Panc1 (cell line): ENCODE measurements at regions not wholly inside any gene's neighbourhood (a gene's known extent, or its start where the extent isn't known, plus 50 kb on each side); places are given as distances from the start of the nearest gene placed in this dataset.

Experiments
- ATAC-seq: fragments of 200-7000 bp; cut with Tn5 transposase; 2 replicates; pipeline ENCODE4 v1.9.1; 2020; ENCODE audit warnings: mild to moderate bottlenecking, moderate library complexity
- BruUV-seq: library from RNA; stranded (reverse); fragments of 400-500 nt; replicated peaks from 2 replicates; lab custom pipeline; 2021; lab: Mats Ljungman, UMichigan
- CTCF ChIA-PET: fragments of 300-600 bp; sonication (Branson Sonifier 250); formaldehyde crosslinking; loops from one replicate; lab custom pipeline; 2022; ENCODE audit warnings: antibody characterized with exemption; lab: Charles Lee
- POLR2A ChIA-PET: fragments of 300-600 bp; sonication (Branson Sonifier 250); formaldehyde crosslinking; loops from one replicate; lab custom pipeline; 2022; ENCODE audit warnings: antibody characterized with exemption; lab: Charles Lee
- DNase-seq: peaks from one replicate; pipeline ENCODE4 v3.0.0-alpha.2; 2010; ENCODE audit warnings: low read depth, low spot score
- H3K27ac ChIP-seq: 2 replicates; pipeline ENCODE4 v1.5.1; 2011; ENCODE audit warnings: mild to moderate bottlenecking, low read length, inconsistent platforms
- H3K27me3 ChIP-seq: fragments of 200-500 bp; sonication (Bioruptor generic); 2 replicates; pipeline ENCODE4 v1.6.0; 2014; ENCODE audit warnings: low read length, inconsistent platforms; ENCODE audit not compliant: control insufficient read depth, insufficient read depth
- H3K36me3 ChIP-seq: fragments of 200-500 bp; sonication (Bioruptor generic); 2 replicates; pipeline ENCODE4 v1.5.1; 2014; ENCODE audit warnings: inconsistent platforms, mild to moderate bottlenecking, low read length, moderate library complexity; ENCODE audit not compliant: control insufficient read depth, insufficient read depth
- H3K4me1 ChIP-seq: 2 replicates; pipeline ENCODE4 v1.5.1; 2011; ENCODE audit warnings: inconsistent platforms, mild to moderate bottlenecking, low read length, moderate library complexity; ENCODE audit not compliant: control insufficient read depth, insufficient read depth
- H3K4me3 ChIP-seq, 2 experiments: 2 replicates each; pipeline ENCODE4 v1.5.1; 2011 to 2012; ENCODE audit warnings: low read depth in 2 of 2, low read length in 2 of 2, mild to moderate bottlenecking in 2 of 2, inconsistent platforms in 1 of 2, moderate library complexity in 1 of 2
- H3K9me3 ChIP-seq: fragments of 200-500 bp; sonication (Bioruptor generic); 2 replicates; pipeline ENCODE4 v1.5.1; 2014; ENCODE audit warnings: low read depth, mild to moderate bottlenecking, inconsistent platforms, low read length, moderate library complexity; ENCODE audit not compliant: control insufficient read depth, insufficient read depth
- POLR2AphosphoS5 ChIP-seq: IDR thresholded peaks from 2 replicates; pipeline ENCODE4 v1.6.1; 2012; ENCODE audit warnings: mild to moderate bottlenecking, low read depth, low read length, moderate library complexity
- SIN3A ChIP-seq: IDR thresholded peaks from 2 replicates; pipeline ENCODE4 v1.6.1; 2012; ENCODE audit warnings: low read depth, mild to moderate bottlenecking, low read length, moderate library complexity, borderline replicate concordance; ENCODE audit not compliant: insufficient read depth
- TCF7L2 ChIP-seq: IDR thresholded peaks from 2 replicates; pipeline ENCODE4 v1.6.1; 2011; ENCODE audit warnings: mild to moderate bottlenecking, low read depth, low read length, inconsistent platforms
- in situ Hi-C: cut with HindIII; loops from 2 replicates; pipeline ENCODE4 v1.10.0; 2016; ENCODE audit warnings: low sequenced_read_pairs, low pct_unique_long_range_greater_than_20kb
- intact Hi-C: fragments of 100-400 bp; cut with micrococcal nuclease; formaldehyde crosslinking; loops from one replicate; pipeline ENCODE4 v1.10.0; 2022; ENCODE audit not compliant: unreplicated experiment
- TF ChIP-seq, protein P1 (sequence below): fragments of 450-650 bp; IDR thresholded peaks from 2 replicates; pipeline ENCODE4 v1.5.1; 2017; ENCODE audit warnings: mild to moderate bottlenecking
- TF ChIP-seq, protein P2 (sequence below), 2 experiments: IDR thresholded peaks; 2 replicates each; pipeline ENCODE4 v1.6.1; 2011 to 2012; ENCODE audit warnings: low read depth in 2 of 2, control low read depth in 1 of 2, low read length in 1 of 2, mild to moderate bottlenecking in 1 of 2, moderate library complexity in 1 of 2; ENCODE audit not compliant: insufficient read depth in 1 of 2

DNA sequence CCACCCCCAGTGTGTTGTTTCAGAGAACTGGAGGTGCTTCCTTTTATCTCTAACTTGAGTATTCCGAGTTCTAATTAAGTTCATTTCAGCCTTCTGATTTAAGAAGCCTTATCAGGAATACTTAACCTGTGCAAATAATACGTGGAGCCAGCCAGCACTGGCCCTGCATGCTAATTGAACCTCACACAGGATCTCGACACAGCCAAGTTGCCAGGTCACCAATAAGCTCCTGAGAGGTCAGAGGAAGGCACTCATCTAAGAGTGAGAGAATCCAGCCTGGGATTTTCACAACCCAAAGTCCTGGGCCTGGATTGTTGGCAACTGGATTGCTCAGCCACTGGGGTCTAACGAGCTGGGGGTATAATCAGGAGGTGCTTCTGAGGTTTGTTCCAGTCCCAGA, 157.7 kb upstream of the LRFN2 start:
- DNase-seq (no peak), ATAC-seq (no peak)
- H3K4me3 ChIP-seq: no peak overlapping the region
- H3K9me3 ChIP-seq: no peaks in the 10 kb centered on the region
- peaks cover 5% of the 10 kb centered on the region; the same call in 1 of the 2 replicates for H3K27me3 ChIP-seq
- in situ Hi-C loops: no loop called here
- intact Hi-C loops: no loop called here
- TF ChIP-seq POLR2AphosphoS5 (no peak), SIN3A (no peak), TCF7L2 (no peak)
- TF ChIP-seq, protein P1, sequence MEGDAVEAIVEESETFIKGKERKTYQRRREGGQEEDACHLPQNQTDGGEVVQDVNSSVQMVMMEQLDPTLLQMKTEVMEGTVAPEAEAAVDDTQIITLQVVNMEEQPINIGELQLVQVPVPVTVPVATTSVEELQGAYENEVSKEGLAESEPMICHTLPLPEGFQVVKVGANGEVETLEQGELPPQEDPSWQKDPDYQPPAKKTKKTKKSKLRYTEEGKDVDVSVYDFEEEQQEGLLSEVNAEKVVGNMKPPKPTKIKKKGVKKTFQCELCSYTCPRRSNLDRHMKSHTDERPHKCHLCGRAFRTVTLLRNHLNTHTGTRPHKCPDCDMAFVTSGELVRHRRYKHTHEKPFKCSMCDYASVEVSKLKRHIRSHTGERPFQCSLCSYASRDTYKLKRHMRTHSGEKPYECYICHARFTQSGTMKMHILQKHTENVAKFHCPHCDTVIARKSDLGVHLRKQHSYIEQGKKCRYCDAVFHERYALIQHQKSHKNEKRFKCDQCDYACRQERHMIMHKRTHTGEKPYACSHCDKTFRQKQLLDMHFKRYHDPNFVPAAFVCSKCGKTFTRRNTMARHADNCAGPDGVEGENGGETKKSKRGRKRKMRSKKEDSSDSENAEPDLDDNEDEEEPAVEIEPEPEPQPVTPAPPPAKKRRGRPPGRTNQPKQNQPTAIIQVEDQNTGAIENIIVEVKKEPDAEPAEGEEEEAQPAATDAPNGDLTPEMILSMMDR: no peak
- TF ChIP-seq, protein P2, sequence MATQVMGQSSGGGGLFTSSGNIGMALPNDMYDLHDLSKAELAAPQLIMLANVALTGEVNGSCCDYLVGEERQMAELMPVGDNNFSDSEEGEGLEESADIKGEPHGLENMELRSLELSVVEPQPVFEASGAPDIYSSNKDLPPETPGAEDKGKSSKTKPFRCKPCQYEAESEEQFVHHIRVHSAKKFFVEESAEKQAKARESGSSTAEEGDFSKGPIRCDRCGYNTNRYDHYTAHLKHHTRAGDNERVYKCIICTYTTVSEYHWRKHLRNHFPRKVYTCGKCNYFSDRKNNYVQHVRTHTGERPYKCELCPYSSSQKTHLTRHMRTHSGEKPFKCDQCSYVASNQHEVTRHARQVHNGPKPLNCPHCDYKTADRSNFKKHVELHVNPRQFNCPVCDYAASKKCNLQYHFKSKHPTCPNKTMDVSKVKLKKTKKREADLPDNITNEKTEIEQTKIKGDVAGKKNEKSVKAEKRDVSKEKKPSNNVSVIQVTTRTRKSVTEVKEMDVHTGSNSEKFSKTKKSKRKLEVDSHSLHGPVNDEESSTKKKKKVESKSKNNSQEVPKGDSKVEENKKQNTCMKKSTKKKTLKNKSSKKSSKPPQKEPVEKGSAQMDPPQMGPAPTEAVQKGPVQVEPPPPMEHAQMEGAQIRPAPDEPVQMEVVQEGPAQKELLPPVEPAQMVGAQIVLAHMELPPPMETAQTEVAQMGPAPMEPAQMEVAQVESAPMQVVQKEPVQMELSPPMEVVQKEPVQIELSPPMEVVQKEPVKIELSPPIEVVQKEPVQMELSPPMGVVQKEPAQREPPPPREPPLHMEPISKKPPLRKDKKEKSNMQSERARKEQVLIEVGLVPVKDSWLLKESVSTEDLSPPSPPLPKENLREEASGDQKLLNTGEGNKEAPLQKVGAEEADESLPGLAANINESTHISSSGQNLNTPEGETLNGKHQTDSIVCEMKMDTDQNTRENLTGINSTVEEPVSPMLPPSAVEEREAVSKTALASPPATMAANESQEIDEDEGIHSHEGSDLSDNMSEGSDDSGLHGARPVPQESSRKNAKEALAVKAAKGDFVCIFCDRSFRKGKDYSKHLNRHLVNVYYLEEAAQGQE (IDR thresholded peaks at IDR 0.05; ENCODE audit: insufficient read depth in 1 of 2, low read depth in 2 of 2, low read length in 1 of 2): no peak
- H3K27ac ChIP-seq: no peak overlapping the region
- CTCF ChIA-PET: no interaction called here
- no peaks in the 10 kb centered on the region for H3K36me3 ChIP-seq
- no peaks in the 10 kb centered on the region for H3K4me1 ChIP-seq
- no TSS peak for BruUV-seq
- POLR2A ChIA-PET: no interaction called here

DNA sequence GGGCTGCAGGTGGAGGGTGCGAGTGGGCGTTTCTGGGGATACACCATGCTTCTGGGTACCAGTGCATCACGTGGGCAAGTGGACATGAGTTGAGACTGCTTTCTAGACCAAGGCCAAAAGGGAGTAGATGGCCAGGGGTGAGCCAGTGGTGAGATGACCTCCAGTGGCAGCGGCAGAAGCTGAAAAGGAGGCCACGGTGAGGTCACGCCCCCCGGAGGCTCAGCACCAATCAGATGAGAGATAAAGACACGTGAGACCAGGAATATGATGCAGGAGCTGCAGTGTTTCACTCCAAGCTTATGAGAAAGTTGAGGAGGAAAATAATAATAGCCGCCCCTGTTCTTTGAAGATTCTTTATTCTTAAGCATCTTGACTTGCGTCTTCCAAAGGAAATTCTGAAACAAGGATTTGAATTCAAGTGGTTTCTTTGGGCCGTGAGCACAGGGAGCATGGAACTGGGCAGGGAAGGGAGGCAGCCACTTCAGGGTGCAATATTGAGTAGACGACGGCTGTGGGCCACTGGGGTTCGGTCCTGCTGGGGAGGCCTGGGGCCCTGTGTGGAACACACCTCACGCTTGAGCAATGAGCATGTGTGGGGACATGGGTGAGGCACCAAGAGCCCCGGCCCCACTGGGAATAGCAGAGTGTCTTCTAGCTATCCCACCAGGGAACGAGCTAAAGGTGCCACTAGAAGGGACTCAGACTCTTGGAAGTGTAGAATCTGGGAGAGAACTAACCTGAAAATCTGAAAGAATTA, 156.7 kb upstream of the LRFN2 start:
- Histone ChIP-seq H3K27ac (no peak overlapping the region), H3K36me3 (no peaks in the 10 kb centered on the region), H3K4me3 (no peak overlapping the region), H3K27me3 (peaks cover 5% of the 10 kb centered on the region; the same call in 1 of the 2 replicates), H3K4me1 (no peaks in the 10 kb centered on the region), H3K9me3 (no peaks in the 10 kb centered on the region)
- CTCF ChIA-PET: no interaction called here
- BruUV-seq: no TSS peak
- ATAC-seq (no peak), DNase-seq (no peak)
- TF ChIP-seq TCF7L2 (no peak), SIN3A (no peak), POLR2AphosphoS5 (no peak)
- TF ChIP-seq, protein P1: no peak
- TF ChIP-seq, protein P2 (IDR thresholded peaks at IDR 0.05; ENCODE audit: insufficient read depth in 1 of 2, low read depth in 2 of 2, low read length in 1 of 2): no peak
- POLR2A ChIA-PET: no interaction called here
- intact Hi-C loops (no loop called here), in situ Hi-C loops (no loop called here)
